ENCODE measurements at regions not wholly inside any gene's neighbourhood (a gene's known extent, or its start where the extent isn't known, plus 50 kb on each side); places are given as distances from the start of the nearest gene placed in this dataset.

- peaks cover 4% of the 10 kb centered on the region for H3K4me1 ChIP-seq (ENCODE audit: control insufficient read depth, low read depth, low read length)
- H3K27me3 ChIP-seq (ENCODE audit: control insufficient read depth, insufficient read depth, low read length), result no peaks in the 10 kb centered on the region
- H3K36me3 ChIP-seq (ENCODE audit: control insufficient read depth, low read depth, low read length), result no peaks in the 10 kb centered on the region
- no peak overlapping the region for H3K27ac ChIP-seq (ENCODE audit: low read length)
- no peak overlapping the region for H3K4me3 ChIP-seq (ENCODE audit: low read length)
- no peaks in the 10 kb centered on the region for H3K9me3 ChIP-seq (ENCODE audit: control insufficient read depth, low read depth, low read length)
- H3K9ac ChIP-seq (ENCODE audit: low read length), result no peak overlapping the region
Observed at GRCh38 chr13:109859216-109859835, 72.9 kb upstream of the IRS2 start.

- Histone ChIP-seq H3K27me3 (ENCODE audit: control insufficient read depth, insufficient read depth, low read length) (no peaks in the 10 kb centered on the region), H3K4me1 (ENCODE audit: control insufficient read depth, low read depth, low read length) (peaks cover 4% of the 10 kb centered on the region), H3K9me3 (ENCODE audit: control insufficient read depth, low read depth, low read length) (no peaks in the 10 kb centered on the region)
Observed at GRCh38 chr13:109858319-109858718, 71.9 kb upstream of the IRS2 start.

GRCh38 chr13:109857803-109858202 is 71.4 kb upstream of the IRS2 start:
- H3K27ac ChIP-seq (ENCODE audit: low read length), result no peak overlapping the region
- H3K4me1 ChIP-seq (ENCODE audit: control insufficient read depth, low read depth, low read length), result peaks cover 4% of the 10 kb centered on the region
- H3K36me3 ChIP-seq (ENCODE audit: control insufficient read depth, low read depth, low read length), result no peaks in the 10 kb centered on the region
- H3K9ac ChIP-seq (ENCODE audit: low read length), result no peak overlapping the region
- H3K9me3 ChIP-seq (ENCODE audit: control insufficient read depth, low read depth, low read length), result no peaks in the 10 kb centered on the region
- no peaks in the 10 kb centered on the region for H3K27me3 ChIP-seq (ENCODE audit: control insufficient read depth, insufficient read depth, low read length)
- no peak overlapping the region for H3K4me3 ChIP-seq (ENCODE audit: low read length)

More at GRCh38 chr13:109858319-109858718, 71.9 kb upstream of the IRS2 start:
- no peak overlapping the region for H3K4me3 ChIP-seq (ENCODE audit: low read length)
- no peak overlapping the region for H3K9ac ChIP-seq (ENCODE audit: low read length)
- H3K27ac ChIP-seq (ENCODE audit: low read length), result no peak overlapping the region
- H3K36me3 ChIP-seq (ENCODE audit: control insufficient read depth, low read depth, low read length), result no peaks in the 10 kb centered on the region

- H3K36me3 ChIP-seq (ENCODE audit: control insufficient read depth, low read depth, low read length), result no peaks in the 10 kb centered on the region
- H3K4me1 ChIP-seq (ENCODE audit: control insufficient read depth, low read depth, low read length), result peaks cover 4% of the 10 kb centered on the region
- H3K4me3 ChIP-seq (ENCODE audit: low read length), result no peak overlapping the region
- no peak overlapping the region for H3K9ac ChIP-seq (ENCODE audit: low read length)
- no peaks in the 10 kb centered on the region for H3K27me3 ChIP-seq (ENCODE audit: control insufficient read depth, insufficient read depth, low read length)
- H3K9me3 ChIP-seq (ENCODE audit: control insufficient read depth, low read depth, low read length), result no peaks in the 10 kb centered on the region
- H3K27ac ChIP-seq (ENCODE audit: low read length), result no peak overlapping the region
Observed at GRCh38 chr13:109857325-109857724, 70.9 kb upstream of the IRS2 start.

- no peaks in the 10 kb centered on the region for H3K36me3 ChIP-seq (ENCODE audit: control insufficient read depth, low read depth, low read length)
- H3K9ac ChIP-seq (ENCODE audit: low read length), result no peak overlapping the region
- no peaks in the 10 kb centered on the region for H3K27me3 ChIP-seq (ENCODE audit: control insufficient read depth, insufficient read depth, low read length)
- no peak overlapping the region for H3K27ac ChIP-seq (ENCODE audit: low read length)
- H3K9me3 ChIP-seq (ENCODE audit: control insufficient read depth, low read depth, low read length), result no peaks in the 10 kb centered on the region
- H3K4me1 ChIP-seq (ENCODE audit: control insufficient read depth, low read depth, low read length), result peaks cover 4% of the 10 kb centered on the region
- no peak overlapping the region for H3K4me3 ChIP-seq (ENCODE audit: low read length)
Observed at GRCh38 chr13:109856350-109856749, 70.0 kb upstream of the IRS2 start.

GRCh38 chr13:109853153-109853552 is 66.8 kb upstream of the IRS2 start:
- Histone ChIP-seq H3K27me3 (ENCODE audit: control insufficient read depth, insufficient read depth, low read length) (no peaks in the 10 kb centered on the region), H3K4me1 (ENCODE audit: control insufficient read depth, low read depth, low read length) (peaks cover 3% of the 10 kb centered on the region), H3K9me3 (ENCODE audit: control insufficient read depth, low read depth, low read length) (no peaks in the 10 kb centered on the region), H3K36me3 (ENCODE audit: control insufficient read depth, low read depth, low read length) (no peaks in the 10 kb centered on the region), H3K27ac (ENCODE audit: low read length) (no peak overlapping the region), H3K4me3 (ENCODE audit: low read length) (no peak overlapping the region), H3K9ac (ENCODE audit: low read length) (no peak overlapping the region)

GRCh38 chr13:109846185-109846584 is 59.8 kb upstream of the IRS2 start:
- no peaks in the 10 kb centered on the region for H3K9me3 ChIP-seq (ENCODE audit: control insufficient read depth, low read depth, low read length)
- H3K27ac ChIP-seq (ENCODE audit: low read length), result no peak overlapping the region
- no peak overlapping the region for H3K4me3 ChIP-seq (ENCODE audit: low read length)
- no peaks in the 10 kb centered on the region for H3K27me3 ChIP-seq (ENCODE audit: control insufficient read depth, insufficient read depth, low read length)
- no peaks in the 10 kb centered on the region for H3K36me3 ChIP-seq (ENCODE audit: control insufficient read depth, low read depth, low read length)
- no peaks in the 10 kb centered on the region for H3K4me1 ChIP-seq (ENCODE audit: control insufficient read depth, low read depth, low read length)
- no peak overlapping the region for H3K9ac ChIP-seq (ENCODE audit: low read length)

- no peak overlapping the region for H3K4me3 ChIP-seq (ENCODE audit: low read length)
- H3K36me3 ChIP-seq (ENCODE audit: control insufficient read depth, low read depth, low read length), result no peaks in the 10 kb centered on the region
- H3K4me1 ChIP-seq (ENCODE audit: control insufficient read depth, low read depth, low read length), result no peaks in the 10 kb centered on the region
- no peaks in the 10 kb centered on the region for H3K9me3 ChIP-seq (ENCODE audit: control insufficient read depth, low read depth, low read length)
- H3K27ac ChIP-seq (ENCODE audit: low read length), result no peak overlapping the region
- no peak overlapping the region for H3K9ac ChIP-seq (ENCODE audit: low read length)
- H3K27me3 ChIP-seq (ENCODE audit: control insufficient read depth, insufficient read depth, low read length), result no peaks in the 10 kb centered on the region
Observed at GRCh38 chr13:109844396-109844795, 58.0 kb upstream of the IRS2 start.

- H3K4me1 ChIP-seq (ENCODE audit: control insufficient read depth, low read depth, low read length), result no peaks in the 10 kb centered on the region
- H3K27ac ChIP-seq (ENCODE audit: low read length), result no peak overlapping the region
- H3K27me3 ChIP-seq (ENCODE audit: control insufficient read depth, insufficient read depth, low read length), result no peaks in the 10 kb centered on the region
Observed at GRCh38 chr13:109843695-109844094, 57.3 kb upstream of the IRS2 start.

GRCh38 chr13:109842212-109842920 is 56.0 kb upstream of the IRS2 start:
- H3K9ac ChIP-seq (ENCODE audit: low read length), result no peak overlapping the region
- no peak overlapping the region for H3K4me3 ChIP-seq (ENCODE audit: low read length)
- no peaks in the 10 kb centered on the region for H3K4me1 ChIP-seq (ENCODE audit: control insufficient read depth, low read depth, low read length)
- no peaks in the 10 kb centered on the region for H3K36me3 ChIP-seq (ENCODE audit: control insufficient read depth, low read depth, low read length)
- H3K27me3 ChIP-seq (ENCODE audit: control insufficient read depth, insufficient read depth, low read length), result no peaks in the 10 kb centered on the region
- no peaks in the 10 kb centered on the region for H3K9me3 ChIP-seq (ENCODE audit: control insufficient read depth, low read depth, low read length)
- H3K27ac ChIP-seq (ENCODE audit: low read length), result no peak overlapping the region

More at GRCh38 chr13:109843695-109844094, 57.3 kb upstream of the IRS2 start:
- no peak overlapping the region for H3K4me3 ChIP-seq (ENCODE audit: low read length)
- no peaks in the 10 kb centered on the region for H3K36me3 ChIP-seq (ENCODE audit: control insufficient read depth, low read depth, low read length)
- no peaks in the 10 kb centered on the region for H3K9me3 ChIP-seq (ENCODE audit: control insufficient read depth, low read depth, low read length)
- no peak overlapping the region for H3K9ac ChIP-seq (ENCODE audit: low read length)

GRCh38 chr13:109840893-109841287 is 54.5 kb upstream of the IRS2 start:
- Histone ChIP-seq H3K4me3 (ENCODE audit: low read length) (no peak overlapping the region), H3K27me3 (ENCODE audit: control insufficient read depth, insufficient read depth, low read length) (no peaks in the 10 kb centered on the region), H3K27ac (ENCODE audit: low read length) (no peak overlapping the region), H3K9ac (ENCODE audit: low read length) (no peak overlapping the region), H3K4me1 (ENCODE audit: control insufficient read depth, low read depth, low read length) (no peaks in the 10 kb centered on the region), H3K36me3 (ENCODE audit: control insufficient read depth, low read depth, low read length) (no peaks in the 10 kb centered on the region), H3K9me3 (ENCODE audit: control insufficient read depth, low read depth, low read length) (no peaks in the 10 kb centered on the region)
